Uterus (tissue), 2 donors: ENCODE measurements at regions not wholly inside any gene's neighbourhood (a gene's known extent, or its start where the extent isn't known, plus 50 kb on each side); places are given as distances from the start of the nearest gene placed in this dataset.

Source experiments
- CTCF ChIP-seq, 4 experiments: fragments of 200-600 bp in 2 of 4; fragments of 450-650 bp in 2 of 4; sonication (generic) in 2 of 4; IDR thresholded peaks; one replicate each; pipeline ENCODE4 v1.5.1; 2016 to 2019; ENCODE audit warnings: antibody characterized with exemption in 4 of 4, mild to moderate bottlenecking in 2 of 4, moderate library complexity in 1 of 4
- POLR2A ChIP-seq, 2 donors: fragments of 450-650 bp; IDR thresholded peaks; one replicate each; pipeline ENCODE4 v1.6.1; 2016; ENCODE audit warnings: antibody characterized with exemption in 2 of 2, mild to moderate bottlenecking in 1 of 2, moderate library complexity in 1 of 2

DNA sequence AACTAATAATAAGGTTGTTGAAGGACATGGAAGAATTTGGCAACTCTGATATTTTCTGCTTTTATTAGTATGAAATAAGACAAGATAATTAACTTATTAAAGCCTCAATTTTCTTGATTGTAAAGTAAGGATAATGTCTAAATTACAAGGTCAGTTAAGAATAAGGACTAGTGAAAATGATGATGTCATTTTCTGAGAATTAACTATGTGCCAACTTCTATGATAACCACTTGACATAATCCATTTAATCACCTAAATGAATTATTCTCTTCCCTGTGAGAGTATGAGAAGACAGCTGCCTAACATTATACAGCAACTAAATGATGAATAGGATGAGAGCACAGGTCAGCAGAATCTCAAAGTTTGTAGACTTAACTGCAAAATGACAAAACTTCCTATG, 1153.4 kb upstream of the POT1 start:
- TF ChIP-seq POLR2A (IDR thresholded peaks at IDR 0.05) (no peak), CTCF (IDR thresholded peaks at IDR 0.05) (no peak)
